Panc1 (cell line): ENCODE measurements at regions not wholly inside any gene's neighbourhood (a gene's known extent, or its start where the extent isn't known, plus 50 kb on each side); places are given as distances from the start of the nearest gene placed in this dataset.

Experiments used
- ATAC-seq: fragments of 200-7000 bp; cut with Tn5 transposase; 2 replicates; pipeline ENCODE4 v1.9.1; 2020; ENCODE audit warnings: mild to moderate bottlenecking, moderate library complexity
- BruUV-seq: library from RNA; stranded (reverse); fragments of 400-500 nt; replicated peaks from 2 replicates; lab custom pipeline; 2021; lab: Mats Ljungman, UMichigan
- CTCF ChIA-PET: fragments of 300-600 bp; sonication (Branson Sonifier 250); formaldehyde crosslinking; loops from one replicate; lab custom pipeline; 2022; ENCODE audit warnings: antibody characterized with exemption; lab: Charles Lee
- POLR2A ChIA-PET: fragments of 300-600 bp; sonication (Branson Sonifier 250); formaldehyde crosslinking; loops from one replicate; lab custom pipeline; 2022; ENCODE audit warnings: antibody characterized with exemption; lab: Charles Lee
- DNase-seq: peaks from one replicate; pipeline ENCODE4 v3.0.0-alpha.2; 2010; ENCODE audit warnings: low read depth, low spot score
- H3K27ac ChIP-seq: 2 replicates; pipeline ENCODE4 v1.5.1; 2011; ENCODE audit warnings: mild to moderate bottlenecking, low read length, inconsistent platforms
- H3K27me3 ChIP-seq: fragments of 200-500 bp; sonication (Bioruptor generic); 2 replicates; pipeline ENCODE4 v1.6.0; 2014; ENCODE audit warnings: low read length, inconsistent platforms; ENCODE audit not compliant: control insufficient read depth, insufficient read depth
- H3K36me3 ChIP-seq: fragments of 200-500 bp; sonication (Bioruptor generic); 2 replicates; pipeline ENCODE4 v1.5.1; 2014; ENCODE audit warnings: inconsistent platforms, mild to moderate bottlenecking, low read length, moderate library complexity; ENCODE audit not compliant: control insufficient read depth, insufficient read depth
- H3K4me1 ChIP-seq: 2 replicates; pipeline ENCODE4 v1.5.1; 2011; ENCODE audit warnings: inconsistent platforms, mild to moderate bottlenecking, low read length, moderate library complexity; ENCODE audit not compliant: control insufficient read depth, insufficient read depth
- H3K4me3 ChIP-seq, 2 experiments: 2 replicates each; pipeline ENCODE4 v1.5.1; 2011 to 2012; ENCODE audit warnings: low read depth in 2 of 2, low read length in 2 of 2, mild to moderate bottlenecking in 2 of 2, inconsistent platforms in 1 of 2, moderate library complexity in 1 of 2
- H3K9me3 ChIP-seq: fragments of 200-500 bp; sonication (Bioruptor generic); 2 replicates; pipeline ENCODE4 v1.5.1; 2014; ENCODE audit warnings: low read depth, mild to moderate bottlenecking, inconsistent platforms, low read length, moderate library complexity; ENCODE audit not compliant: control insufficient read depth, insufficient read depth
- POLR2AphosphoS5 ChIP-seq: IDR thresholded peaks from 2 replicates; pipeline ENCODE4 v1.6.1; 2012; ENCODE audit warnings: mild to moderate bottlenecking, low read depth, low read length, moderate library complexity
- SIN3A ChIP-seq: IDR thresholded peaks from 2 replicates; pipeline ENCODE4 v1.6.1; 2012; ENCODE audit warnings: low read depth, mild to moderate bottlenecking, low read length, moderate library complexity, borderline replicate concordance; ENCODE audit not compliant: insufficient read depth
- TCF7L2 ChIP-seq: IDR thresholded peaks from 2 replicates; pipeline ENCODE4 v1.6.1; 2011; ENCODE audit warnings: mild to moderate bottlenecking, low read depth, low read length, inconsistent platforms
- in situ Hi-C: cut with HindIII; loops from 2 replicates; pipeline ENCODE4 v1.10.0; 2016; ENCODE audit warnings: low sequenced_read_pairs, low pct_unique_long_range_greater_than_20kb
- intact Hi-C: fragments of 100-400 bp; cut with micrococcal nuclease; formaldehyde crosslinking; loops from one replicate; pipeline ENCODE4 v1.10.0; 2022; ENCODE audit not compliant: unreplicated experiment
- TF ChIP-seq, protein P1 (sequence below), 2 experiments: IDR thresholded peaks; 2 replicates each; pipeline ENCODE4 v1.6.1; 2011 to 2012; ENCODE audit warnings: low read depth in 2 of 2, control low read depth in 1 of 2, low read length in 1 of 2, mild to moderate bottlenecking in 1 of 2, moderate library complexity in 1 of 2; ENCODE audit not compliant: insufficient read depth in 1 of 2
- TF ChIP-seq, protein P2 (sequence below): fragments of 450-650 bp; IDR thresholded peaks from 2 replicates; pipeline ENCODE4 v1.5.1; 2017; ENCODE audit warnings: mild to moderate bottlenecking

DNA sequence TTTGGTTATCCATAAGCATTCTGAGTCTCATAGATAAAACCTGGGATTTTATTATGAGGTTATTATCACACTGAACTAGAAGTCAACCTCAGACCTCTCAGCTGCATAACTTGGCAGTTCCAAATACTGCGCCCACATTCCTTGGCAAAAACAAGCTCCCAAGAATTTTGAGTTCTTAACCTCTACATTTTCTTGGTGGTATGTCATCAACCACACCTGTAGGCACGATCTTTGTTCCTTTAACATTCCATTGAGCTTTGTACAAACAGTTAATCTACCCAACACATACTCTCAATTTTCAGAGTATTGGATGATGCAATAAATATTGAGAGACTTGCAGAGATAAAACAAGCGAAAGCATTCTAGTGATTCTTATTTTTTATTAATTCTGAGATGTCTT lies 371.8 kb upstream of the PRICKLE1 start:
- H3K4me3 ChIP-seq, result no peak overlapping the region
- in situ Hi-C loops, result no loop called here
- CTCF ChIA-PET, result no interaction called here

GRCh38 chr12:42960087-42960527 lies 370.6 kb upstream of the PRICKLE1 start:
- DNase-seq (no peak), ATAC-seq (peak; percentile 47; the same call in 1 of the 2 replicates)
- Histone ChIP-seq H3K27ac (peak overlapping the region; percentile 79; the same call in 1 of the 2 replicates), H3K9me3 (no peaks in the 10 kb centered on the region), H3K4me1 (no peaks in the 10 kb centered on the region), H3K4me3 (no peak overlapping the region), H3K36me3 (no peaks in the 10 kb centered on the region), H3K27me3 (no peaks in the 10 kb centered on the region)
- intact Hi-C loops (no loop called here), in situ Hi-C loops (no loop called here)
- ChIA-PET POLR2A (no interaction called here), CTCF (no interaction called here)
- TF ChIP-seq SIN3A (no peak), POLR2AphosphoS5 (no peak), TCF7L2 (no peak)
- TF ChIP-seq, protein P1, sequence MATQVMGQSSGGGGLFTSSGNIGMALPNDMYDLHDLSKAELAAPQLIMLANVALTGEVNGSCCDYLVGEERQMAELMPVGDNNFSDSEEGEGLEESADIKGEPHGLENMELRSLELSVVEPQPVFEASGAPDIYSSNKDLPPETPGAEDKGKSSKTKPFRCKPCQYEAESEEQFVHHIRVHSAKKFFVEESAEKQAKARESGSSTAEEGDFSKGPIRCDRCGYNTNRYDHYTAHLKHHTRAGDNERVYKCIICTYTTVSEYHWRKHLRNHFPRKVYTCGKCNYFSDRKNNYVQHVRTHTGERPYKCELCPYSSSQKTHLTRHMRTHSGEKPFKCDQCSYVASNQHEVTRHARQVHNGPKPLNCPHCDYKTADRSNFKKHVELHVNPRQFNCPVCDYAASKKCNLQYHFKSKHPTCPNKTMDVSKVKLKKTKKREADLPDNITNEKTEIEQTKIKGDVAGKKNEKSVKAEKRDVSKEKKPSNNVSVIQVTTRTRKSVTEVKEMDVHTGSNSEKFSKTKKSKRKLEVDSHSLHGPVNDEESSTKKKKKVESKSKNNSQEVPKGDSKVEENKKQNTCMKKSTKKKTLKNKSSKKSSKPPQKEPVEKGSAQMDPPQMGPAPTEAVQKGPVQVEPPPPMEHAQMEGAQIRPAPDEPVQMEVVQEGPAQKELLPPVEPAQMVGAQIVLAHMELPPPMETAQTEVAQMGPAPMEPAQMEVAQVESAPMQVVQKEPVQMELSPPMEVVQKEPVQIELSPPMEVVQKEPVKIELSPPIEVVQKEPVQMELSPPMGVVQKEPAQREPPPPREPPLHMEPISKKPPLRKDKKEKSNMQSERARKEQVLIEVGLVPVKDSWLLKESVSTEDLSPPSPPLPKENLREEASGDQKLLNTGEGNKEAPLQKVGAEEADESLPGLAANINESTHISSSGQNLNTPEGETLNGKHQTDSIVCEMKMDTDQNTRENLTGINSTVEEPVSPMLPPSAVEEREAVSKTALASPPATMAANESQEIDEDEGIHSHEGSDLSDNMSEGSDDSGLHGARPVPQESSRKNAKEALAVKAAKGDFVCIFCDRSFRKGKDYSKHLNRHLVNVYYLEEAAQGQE (IDR thresholded peaks at IDR 0.05; ENCODE audit: insufficient read depth in 1 of 2, low read depth in 2 of 2, low read length in 1 of 2), result no peak
- TF ChIP-seq, protein P2, sequence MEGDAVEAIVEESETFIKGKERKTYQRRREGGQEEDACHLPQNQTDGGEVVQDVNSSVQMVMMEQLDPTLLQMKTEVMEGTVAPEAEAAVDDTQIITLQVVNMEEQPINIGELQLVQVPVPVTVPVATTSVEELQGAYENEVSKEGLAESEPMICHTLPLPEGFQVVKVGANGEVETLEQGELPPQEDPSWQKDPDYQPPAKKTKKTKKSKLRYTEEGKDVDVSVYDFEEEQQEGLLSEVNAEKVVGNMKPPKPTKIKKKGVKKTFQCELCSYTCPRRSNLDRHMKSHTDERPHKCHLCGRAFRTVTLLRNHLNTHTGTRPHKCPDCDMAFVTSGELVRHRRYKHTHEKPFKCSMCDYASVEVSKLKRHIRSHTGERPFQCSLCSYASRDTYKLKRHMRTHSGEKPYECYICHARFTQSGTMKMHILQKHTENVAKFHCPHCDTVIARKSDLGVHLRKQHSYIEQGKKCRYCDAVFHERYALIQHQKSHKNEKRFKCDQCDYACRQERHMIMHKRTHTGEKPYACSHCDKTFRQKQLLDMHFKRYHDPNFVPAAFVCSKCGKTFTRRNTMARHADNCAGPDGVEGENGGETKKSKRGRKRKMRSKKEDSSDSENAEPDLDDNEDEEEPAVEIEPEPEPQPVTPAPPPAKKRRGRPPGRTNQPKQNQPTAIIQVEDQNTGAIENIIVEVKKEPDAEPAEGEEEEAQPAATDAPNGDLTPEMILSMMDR, result no peak
- no TSS peak for BruUV-seq

More for the DNA sequence above, 371.8 kb upstream of the PRICKLE1 start:
- DNase-seq (peak; percentile 10), ATAC-seq (peak; percentile 94)
- Histone ChIP-seq H3K27ac (peak overlapping the region; percentile 79), H3K36me3 (no peaks in the 10 kb centered on the region), H3K27me3 (no peaks in the 10 kb centered on the region), H3K9me3 (no peaks in the 10 kb centered on the region), H3K4me1 (no peaks in the 10 kb centered on the region)
- no TSS peak for BruUV-seq
- POLR2A ChIA-PET, result no interaction called here
- intact Hi-C loops, result no loop called here
- TF ChIP-seq, protein P1 (IDR thresholded peaks at IDR 0.05; ENCODE audit: insufficient read depth in 1 of 2, low read depth in 2 of 2, low read length in 1 of 2), result no peak
- TF ChIP-seq TCF7L2 (peak; percentile 88), POLR2AphosphoS5 (peak; percentile 65; the same call in 1 of the 2 replicates), SIN3A (no peak)
- TF ChIP-seq, protein P2, result no peak
